ENCODE measurements at regions not wholly inside any gene's neighbourhood (a gene's known extent, or its start where the extent isn't known, plus 50 kb on each side); places are given as distances from the start of the nearest gene placed in this dataset.

GRCh38 chr20:39243962-39244361 lies 281.8 kb downstream of the DHX35 start:
- no peak for DNase-seq

GRCh38 chr20:39242614-39243013 lies 280.5 kb downstream of the DHX35 start:
- no peak for DNase-seq

- no peak for DNase-seq
Measured at GRCh38 chr20:39234520-39235095, 272.5 kb downstream of the DHX35 start.

- DNase-seq, result no peak
Measured at GRCh38 chr20:39233755-39234154, 271.6 kb downstream of the DHX35 start.

DNA sequence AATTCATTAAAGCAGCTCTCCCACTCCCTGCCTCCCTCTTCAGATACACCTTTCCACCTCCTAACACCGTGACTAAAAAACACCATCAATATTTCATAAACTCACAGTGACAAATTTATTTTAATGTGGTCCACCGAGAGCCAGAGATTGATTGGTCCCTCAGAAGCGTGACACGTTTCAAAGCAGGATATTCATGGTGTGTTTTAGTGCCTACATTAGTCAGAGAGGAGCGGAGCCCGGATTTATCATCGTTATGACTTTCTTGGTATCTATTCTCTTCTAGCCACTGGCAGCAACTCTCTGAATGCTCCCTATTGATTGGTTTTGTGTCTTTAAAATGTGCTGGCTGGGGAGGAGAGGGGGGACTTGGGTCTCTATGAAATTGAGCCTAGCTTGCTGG lies 265.3 kb downstream of the DHX35 start:
- DNase-seq, result no peak

DNA sequence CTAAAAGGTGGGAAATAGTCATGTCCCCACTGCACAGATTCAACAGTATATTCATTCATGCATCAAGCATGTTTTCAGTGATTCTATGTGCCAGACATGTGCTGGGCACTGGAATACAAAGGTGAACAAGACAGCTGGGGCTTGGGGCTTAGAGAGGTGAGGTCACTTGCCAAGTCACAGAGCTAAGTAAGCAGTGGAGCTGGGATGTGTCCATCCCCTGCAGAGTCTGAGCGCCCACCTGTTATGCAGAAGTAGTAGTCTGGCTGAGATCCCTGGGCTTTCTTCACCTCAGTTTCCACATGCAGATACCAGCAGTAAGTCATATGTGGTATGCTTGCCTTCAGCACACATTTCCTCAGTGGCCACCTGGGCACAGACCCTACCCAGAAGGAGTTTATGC lies 263.8 kb downstream of the DHX35 start:
- DNase-seq, result no peak

GRCh38 chr20:39225536-39225935 lies 263.4 kb downstream of the DHX35 start:
- DNase-seq, result no peak

DNA sequence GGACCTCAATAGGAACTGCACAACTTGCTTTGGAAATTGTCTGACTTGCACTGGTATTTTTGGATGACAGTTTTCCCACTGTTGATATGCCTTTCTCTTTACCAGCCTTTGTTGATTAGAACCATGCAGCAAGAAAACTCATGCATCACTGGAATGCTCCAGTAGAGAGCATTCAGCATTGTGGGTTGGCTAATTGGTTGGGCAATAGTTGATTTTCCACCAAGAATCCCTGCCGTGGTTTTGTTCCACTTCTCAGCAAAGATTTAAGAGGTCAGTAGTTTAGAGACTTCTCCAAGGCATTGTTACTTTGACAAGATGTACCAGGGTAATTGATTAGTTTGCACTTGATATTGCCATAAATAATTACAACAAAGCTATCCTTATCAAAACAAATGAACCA lies 260.0 kb downstream of the DHX35 start:
- DNase-seq, result no peak

DNA sequence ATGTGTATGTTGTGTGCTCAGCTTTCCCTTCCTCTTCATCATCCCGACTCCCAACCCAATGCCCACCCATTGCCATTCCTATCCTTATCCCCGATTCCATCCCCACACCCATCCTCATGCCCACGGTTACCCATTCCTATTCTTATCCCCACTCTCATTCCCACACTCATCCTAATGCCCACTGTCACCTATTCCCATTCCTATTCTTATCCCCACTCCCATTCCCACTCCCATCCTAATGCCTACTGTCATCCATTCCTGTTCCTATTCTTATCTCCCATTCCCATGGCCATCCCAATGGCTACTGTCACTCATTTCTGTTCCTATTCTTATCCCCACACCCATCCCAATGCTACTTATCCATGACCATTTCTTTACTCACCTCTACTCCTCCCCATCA lies 254.1 kb downstream of the DHX35 start:
- no peak for DNase-seq

DNA sequence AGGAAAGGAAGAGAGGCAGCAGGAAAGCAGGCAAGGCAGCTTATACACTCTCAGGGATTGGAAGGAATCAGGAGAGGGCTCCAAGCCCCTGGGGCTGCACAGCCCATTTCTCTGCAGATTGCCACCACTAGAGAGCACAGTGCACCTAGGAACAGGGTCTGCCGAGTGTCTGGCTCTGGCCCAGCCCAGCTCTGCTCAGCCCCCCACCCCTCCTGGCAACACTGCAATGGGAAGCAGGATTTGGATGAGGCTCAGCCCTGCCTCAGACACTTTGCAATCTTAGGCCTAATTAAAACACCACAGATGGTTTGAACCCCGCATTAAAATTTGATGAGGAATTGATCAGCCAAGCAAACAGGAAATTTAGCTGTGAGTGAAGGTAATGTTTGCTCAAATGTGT lies 252.7 kb downstream of the DHX35 start:
- no peak for DNase-seq

GRCh38 chr20:39213476-39214145 lies 251.5 kb downstream of the DHX35 start:
- no peak for DNase-seq

- DNase-seq, result no peak
Measured at GRCh38 chr20:39211060-39211748, 249.1 kb downstream of the DHX35 start.

DNA sequence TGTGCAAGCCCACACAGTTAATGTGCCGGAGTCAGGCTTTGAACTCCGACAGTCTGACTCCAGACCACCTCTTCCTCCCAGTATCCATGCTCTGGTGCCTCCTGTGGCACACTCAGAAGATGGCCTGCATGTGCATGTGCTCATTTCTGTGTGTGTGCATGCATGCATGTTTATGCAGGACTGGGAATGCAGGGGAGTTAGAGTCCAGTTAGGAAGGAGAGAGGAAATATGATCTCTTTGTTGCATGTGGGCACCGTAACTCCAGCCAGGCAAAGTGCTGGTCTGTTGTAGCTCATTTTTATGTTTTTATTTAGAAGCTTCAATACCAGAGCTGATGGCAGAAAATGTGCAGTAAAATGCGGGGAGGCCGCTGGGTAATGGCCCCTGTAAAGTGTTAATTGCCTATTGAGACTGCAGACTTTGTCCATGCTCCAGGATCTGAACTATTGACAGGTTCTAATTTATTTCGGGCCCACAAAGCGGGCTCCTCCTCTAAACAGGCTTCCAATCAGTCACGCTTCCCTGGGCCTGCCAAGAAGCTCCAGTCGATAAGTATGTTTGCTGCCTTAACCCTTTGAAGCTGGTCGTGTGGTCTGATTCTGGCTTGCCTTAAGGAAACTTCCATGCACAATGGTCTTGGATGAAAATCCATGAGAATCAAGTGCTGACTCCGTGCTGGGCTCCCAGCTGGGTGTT lies 248.3 kb downstream of the DHX35 start:
- DNase-seq, result no peak

DNA sequence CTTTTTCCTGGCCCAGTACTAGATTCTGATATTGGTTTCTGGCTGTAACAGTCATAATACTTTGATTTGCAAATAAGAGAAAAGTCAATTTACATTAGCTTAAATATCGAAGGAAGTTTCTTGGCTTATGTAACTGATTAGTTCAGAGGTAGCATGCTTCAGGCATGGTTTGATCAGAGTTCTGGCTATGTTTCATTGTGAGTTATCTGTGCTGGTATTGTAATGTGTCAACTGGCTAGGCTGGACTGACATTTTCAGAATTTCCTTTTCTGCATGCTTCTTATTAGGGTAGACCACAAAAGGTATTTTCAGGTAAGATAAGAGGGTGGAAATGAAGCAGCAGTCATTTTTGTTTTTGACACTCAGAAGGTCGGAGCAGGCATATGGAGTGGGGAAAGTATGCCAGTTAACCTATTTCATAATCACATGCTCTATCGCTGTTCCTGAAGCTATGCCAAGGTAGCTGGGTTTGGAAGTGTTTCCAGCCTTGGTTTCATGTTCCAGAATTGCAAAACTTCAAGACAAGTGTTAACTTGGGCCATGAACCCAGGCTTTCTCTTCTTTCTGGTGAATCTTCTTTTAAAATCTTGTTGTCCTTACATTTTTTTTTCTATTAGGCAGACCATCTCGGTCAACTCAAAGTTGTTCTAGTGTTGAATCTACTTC lies 244.9 kb downstream of the DHX35 start:
- no peak for DNase-seq

DNA sequence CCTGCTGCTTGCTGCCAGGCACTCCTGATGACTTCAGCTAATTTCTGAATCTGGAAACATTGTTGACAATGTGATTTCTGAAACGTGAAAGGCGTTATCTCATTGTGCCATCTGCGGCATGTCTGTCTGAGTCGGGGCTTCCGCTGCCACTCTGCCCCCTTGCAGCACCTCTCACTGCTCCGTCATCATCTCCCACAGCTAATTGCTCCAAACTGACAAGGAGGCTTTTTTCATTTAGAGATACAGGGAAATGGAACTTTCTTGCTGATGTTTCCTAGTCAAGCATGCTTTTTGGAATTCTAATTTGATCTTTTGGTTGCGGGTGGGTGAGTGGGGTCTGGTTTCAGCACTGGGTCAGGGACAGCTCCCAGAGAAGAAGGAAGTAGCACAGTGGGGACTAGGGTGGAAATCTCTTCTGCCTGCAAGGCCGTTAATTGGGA lies 233.5 kb downstream of the DHX35 start:
- DNase-seq, result no peak

DNA sequence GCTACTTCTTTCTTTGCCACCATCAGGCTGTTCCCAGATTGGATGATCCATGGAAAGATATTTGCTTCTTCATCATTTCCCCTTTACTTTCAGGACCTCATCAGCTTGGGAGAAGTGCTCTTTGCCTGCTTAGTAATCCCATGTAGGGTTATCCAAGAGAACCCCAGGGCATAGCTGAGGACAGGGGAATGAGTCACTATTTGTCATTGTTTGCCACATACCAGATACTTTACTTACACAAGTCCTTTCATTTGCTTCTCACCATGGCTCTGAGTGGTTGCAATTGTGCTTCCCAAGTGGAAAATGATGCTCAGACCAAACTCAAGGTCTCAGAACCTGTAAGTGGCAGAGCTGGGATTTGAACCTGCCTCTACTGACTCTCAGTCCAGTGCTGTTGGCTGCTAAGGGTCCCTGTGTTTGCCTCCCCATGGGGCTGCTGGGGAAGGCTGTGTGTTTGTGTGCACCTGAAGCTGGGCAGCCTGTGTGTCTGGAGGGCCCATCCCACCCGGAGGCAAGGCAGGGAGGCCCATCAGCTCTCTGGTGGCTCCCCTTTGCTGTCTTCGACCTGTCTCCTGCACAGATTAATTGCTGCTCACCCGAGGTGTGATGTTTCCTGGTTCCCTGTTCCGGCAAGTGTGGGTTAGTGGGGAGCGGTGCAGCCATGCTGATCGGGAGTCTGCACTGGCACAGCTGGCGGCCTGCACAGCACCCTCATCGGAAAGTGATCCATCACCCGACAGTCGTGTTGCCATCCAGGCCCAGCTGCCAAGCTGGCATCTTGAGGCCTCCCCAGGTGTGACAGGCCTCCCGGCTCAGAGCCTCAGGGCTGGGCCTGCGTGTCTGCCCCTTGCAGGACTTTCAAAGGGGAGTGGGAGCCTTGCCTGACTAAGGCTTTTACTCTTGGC lies 228.8 kb downstream of the DHX35 start:
- no peak for DNase-seq

DNA sequence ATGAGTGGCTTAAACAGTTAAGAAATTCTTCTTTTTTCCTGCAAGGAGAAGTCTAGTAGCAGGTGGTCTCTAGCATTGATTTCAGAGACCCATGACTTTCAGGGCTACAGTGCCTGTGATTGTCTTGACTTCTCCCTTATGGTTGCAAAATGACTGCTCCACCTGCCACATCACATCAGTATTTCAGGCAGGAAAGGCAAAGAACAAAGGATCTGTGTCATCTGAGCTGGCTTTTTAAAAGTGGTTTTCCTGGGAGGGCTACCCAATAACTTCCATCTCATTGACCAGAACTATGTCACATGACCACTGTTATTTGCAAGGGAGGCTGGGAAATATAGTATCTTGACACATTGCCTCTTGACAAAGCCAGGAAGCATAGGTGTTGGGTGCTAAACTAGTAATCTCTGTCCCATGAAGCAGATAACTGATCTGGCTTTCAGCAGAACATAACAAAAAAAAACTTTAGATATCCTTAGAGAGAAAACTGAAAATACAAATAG lies 226.2 kb downstream of the DHX35 start:
- DNase-seq, result no peak

GRCh38 chr20:39181490-39181889 lies 219.3 kb downstream of the DHX35 start:
- DNase-seq, result no peak

- DNase-seq, result no peak
Measured at GRCh38 chr20:39176457-39176856, 214.3 kb downstream of the DHX35 start.

GRCh38 chr20:39170896-39171463 lies 208.8 kb downstream of the DHX35 start:
- DNase-seq, result no peak

- DNase-seq, result no peak
Measured at GRCh38 chr20:39165099-39165498, 203.0 kb downstream of the DHX35 start.

DNA sequence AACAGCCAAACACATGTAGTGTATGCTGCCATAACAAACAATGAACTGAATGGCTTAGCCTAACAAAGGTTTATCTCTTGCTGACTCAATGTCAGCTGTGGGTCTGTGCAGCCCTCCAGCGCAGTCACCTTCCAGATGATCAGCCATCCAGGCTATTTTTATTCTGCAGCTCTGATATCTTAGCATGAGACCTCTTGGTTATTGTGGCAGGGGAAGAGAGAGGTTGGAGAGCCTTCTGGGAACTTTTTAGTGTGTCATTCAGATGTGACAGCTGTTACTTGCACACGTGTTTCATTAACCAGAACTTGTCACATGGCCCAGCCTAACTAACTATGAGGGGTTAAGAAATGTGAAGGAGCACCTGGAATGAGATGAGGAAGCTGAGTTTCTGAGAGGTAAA lies 202.5 kb downstream of the DHX35 start:
- DNase-seq, result no peak
